ENCODE measurements at regions not wholly inside any gene's neighbourhood (a gene's known extent, or its start where the extent isn't known, plus 50 kb on each side); places are given as distances from the start of the nearest gene placed in this dataset.
A peak's percentile ranks its signal among the peaks of the same experiment; 100 is the strongest.

- DNase-seq (ENCODE audit: low spot score) = no peak
These were observed 1177.3 kb upstream of the NUDT12 start for GRCh38 chr5:104739905-104740304.

DNA sequence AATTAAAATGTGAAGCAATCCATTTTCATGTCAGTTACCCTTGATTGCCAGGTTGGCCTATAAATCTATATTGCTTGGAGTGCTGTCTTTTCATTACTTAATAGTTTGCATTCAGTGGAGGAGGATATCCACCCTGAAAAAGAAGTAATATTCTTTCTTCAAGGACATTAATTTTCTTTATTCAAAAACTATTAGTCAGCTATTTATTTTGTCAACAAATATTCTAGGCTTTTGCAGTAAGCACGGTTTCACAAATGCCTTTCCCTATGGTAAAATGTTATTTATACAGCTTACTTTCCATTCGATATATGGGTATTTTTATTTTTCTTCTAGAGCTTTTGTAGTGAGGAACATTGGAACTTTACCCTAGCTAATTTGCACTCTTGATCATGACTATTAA, 1176.9 kb upstream of the NUDT12 start:
- DNase-seq (ENCODE audit: low spot score) = no peak

DNA sequence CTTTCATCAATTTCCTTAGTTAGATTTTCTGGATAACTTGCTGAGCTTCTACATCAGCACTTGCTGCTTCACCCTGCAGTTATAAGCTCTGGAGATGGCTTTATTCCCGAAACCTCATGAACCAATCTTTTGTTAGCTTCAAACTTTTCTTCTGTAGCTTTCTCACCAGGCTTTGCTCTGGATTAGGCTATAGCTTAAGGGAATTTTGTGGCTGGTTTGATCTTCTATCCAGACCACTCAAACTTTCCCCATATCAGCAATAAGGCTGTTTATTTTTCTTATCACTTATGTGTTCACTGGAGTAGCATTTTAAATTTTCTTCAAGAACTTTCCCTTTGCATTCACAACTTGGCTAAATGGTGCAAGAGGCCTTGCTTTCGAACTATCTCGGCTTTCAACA, 1173.5 kb upstream of the NUDT12 start:
- no peak for DNase-seq (ENCODE audit: low spot score)

GRCh38 chr5:104734046-104734445, 1171.5 kb upstream of the NUDT12 start:
- DNase-seq (ENCODE audit: low spot score) = no peak

DNA sequence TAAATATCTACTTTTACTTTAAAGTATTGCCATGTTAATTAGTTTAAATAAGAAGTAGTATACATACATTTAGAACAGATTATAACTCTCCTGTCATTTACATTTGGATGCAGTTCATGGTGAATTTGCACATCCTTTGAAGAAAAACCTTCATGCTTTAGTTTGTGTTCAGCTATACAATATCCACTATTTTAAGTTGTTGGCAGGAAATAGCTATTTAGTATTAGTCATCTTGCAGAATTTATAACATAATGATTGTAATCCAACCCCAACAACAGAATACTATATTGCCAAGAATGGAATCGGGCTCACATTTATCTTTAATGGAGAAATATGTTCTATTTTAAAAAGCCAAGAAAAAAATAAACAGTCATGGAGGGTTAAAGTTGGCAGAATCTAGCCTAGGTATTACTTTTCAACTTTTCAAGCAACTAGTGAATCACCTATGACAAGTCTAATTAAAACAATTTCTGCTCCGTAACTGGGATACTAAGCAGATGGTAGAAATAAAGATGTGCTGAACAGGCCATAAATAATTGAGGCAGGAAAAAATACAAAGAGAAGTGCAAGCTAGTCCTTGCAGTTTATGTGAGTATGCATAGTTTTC, 1170.6 kb upstream of the NUDT12 start:
- no peak for DNase-seq (ENCODE audit: low spot score)

- DNase-seq (ENCODE audit: low spot score) = no peak
These were observed 1168.7 kb upstream of the NUDT12 start for GRCh38 chr5:104731331-104731730.

DNA sequence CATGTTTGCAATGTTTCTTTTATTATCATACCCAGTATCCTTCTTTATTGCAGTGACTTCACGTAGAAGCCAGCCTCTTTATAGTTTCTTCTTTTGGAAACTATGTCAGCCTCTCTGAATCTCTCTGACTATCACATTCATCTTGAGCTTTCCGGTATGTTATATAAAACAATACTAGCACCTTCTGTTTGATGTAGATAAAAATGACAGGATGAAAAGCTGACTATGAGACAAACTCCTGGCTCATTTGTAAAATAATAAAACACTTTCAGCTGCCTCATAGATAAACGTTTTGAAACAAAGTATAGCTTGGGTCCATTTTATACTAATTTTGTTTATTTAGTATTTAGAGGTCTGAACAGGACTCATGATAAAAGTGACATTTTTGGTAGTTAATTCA, 1145.4 kb upstream of the NUDT12 start:
- no peak for DNase-seq (ENCODE audit: low spot score)

GRCh38 chr5:104706600-104706999, 1144.0 kb upstream of the NUDT12 start:
- no peak for DNase-seq (ENCODE audit: low spot score)

DNA sequence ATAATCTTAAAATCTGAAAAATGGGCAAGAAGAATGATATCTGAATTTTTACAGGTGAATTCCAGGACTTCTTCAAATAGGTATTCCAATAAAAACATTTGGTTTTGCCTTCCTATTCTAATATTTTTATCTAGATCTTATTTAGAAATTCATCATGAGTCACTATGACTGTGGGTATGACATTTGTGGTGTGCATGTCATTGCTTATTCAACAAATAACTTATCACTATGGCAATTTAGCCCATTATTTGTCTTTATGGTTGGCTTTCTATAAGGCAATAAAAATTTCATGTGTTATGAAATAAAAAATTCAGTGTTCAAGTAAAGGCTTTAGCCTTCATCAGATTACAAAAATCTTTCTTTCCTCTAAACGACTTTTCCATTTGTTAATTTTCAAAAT, 1139.6 kb upstream of the NUDT12 start:
- DNase-seq (ENCODE audit: low spot score) = no peak

DNA sequence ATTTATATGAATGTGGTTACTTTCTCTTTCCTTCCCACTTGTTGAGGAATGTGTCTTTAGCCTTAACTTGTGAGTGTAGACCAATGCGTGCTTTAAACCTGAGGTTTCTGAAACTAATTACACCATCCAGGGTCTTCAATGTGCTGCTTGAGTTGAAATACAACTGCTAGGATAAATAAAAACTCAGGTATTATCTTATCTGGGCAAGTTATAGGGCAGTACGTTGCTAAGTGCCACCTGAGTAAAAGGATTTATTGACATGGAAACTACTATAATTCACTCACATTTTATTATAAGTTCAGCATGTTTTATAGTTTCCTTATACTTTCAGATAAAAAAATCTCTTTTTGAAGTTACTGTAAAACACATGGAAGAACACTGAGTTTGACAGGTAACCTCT, 1136.8 kb upstream of the NUDT12 start:
- DNase-seq (ENCODE audit: low spot score) = no peak

DNA sequence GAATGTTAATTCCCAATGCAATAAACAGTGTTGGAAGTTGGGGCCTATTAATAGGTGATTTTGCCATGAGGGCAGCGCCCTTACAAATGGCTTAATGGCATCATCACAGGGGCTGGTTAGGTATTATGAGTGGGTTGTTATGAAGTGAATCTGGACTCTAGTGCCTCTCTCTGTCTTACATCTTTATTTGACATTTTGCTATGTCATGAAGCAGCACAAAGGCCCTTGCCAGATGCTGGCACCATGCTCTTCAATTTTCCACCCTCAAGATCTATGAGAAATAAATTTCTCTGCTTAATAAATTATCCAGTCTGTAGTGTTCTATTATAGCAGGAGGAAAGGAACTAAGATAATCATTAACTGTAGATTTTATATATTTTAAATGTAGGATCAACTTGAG, 1098.7 kb upstream of the NUDT12 start:
- no peak for DNase-seq (ENCODE audit: low spot score)

- no peak for DNase-seq (ENCODE audit: low spot score)
These were observed 1096.9 kb upstream of the NUDT12 start for GRCh38 chr5:104659497-104659896.

DNA sequence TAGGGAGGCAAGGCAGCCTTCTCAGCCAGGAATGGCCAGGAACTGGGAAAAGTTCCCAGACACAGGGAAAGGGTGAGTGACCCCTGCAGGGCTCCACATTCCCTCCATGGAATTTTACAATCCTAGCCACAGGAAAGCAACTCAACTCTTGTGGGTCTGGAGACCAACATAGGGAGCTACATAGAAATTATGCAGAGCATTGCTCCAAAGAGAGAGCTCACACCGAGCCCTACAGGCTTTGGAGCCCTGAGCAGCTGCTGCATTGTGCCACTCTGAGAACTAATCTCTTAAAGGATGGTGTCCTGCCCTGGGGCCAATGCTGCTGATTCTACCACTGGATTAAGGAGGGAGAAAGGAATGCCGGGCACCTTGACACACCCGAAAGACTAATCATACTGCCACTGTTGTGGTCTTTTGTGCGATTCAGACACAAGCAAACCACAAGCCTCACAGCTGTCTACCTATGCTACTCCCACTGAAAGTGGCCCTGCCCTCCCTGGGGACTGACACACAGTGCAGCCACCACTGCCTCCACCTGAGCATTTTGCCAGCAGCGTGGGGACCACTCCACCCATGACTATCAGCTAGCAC, 1089.8 kb upstream of the NUDT12 start:
- no peak for DNase-seq (ENCODE audit: low spot score)

DNA sequence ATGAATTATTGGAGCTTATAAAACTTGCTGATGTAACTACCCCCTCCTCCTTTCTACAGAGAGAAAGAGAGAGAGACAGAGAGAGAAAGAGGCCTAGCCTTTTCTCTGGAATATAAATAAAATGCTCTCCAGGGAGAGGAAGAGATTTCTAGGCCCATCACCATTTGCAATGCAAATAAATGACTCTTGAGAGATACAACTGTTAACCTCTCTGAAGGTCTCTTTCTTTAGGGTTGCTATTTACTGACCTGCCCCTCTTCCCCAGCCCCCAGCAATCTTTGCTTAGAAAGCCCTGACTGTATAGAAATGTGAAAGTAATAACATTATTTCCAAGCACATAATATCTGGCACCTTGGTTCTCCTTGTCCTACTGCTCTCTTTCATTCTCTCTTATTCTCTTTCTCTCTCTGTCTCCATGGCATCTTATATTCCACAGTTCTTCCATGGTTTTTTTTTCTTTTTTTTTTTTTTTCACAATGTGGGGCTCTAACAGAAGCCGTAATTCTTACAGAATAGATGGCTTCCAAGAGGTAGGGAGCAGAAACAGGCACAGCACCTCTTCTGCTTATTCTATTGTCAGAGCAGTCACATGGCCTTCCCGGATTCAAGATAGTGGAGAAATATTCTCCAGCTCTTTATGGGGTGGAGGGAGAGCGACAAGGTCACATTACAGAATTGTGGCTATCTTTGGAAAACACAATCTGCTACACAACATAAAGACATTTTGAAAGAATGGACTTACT, 1087.9 kb upstream of the NUDT12 start:
- DNase-seq (ENCODE audit: low spot score) = no peak

DNA sequence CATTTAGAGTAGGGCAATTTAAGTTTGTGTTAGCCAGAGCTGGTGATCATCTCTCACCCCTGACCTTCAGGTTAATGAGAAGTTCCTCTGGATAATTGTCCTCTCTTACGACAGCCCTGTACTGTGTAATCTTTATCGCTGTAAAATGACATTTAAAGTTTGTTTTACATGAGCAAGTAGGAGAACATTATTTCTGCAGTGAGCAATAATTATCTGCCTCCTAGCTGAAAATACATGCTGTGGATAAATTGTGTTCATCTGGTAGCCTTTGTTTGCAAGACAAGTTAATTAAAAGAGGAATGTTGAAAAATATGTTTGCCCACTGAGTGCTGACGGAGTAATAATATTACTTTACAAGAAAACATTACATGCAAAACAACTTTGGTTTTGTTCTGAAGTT, 1083.8 kb upstream of the NUDT12 start:
- DNase-seq (ENCODE audit: low spot score) = no peak

GRCh38 chr5:104643320-104643719, 1080.7 kb upstream of the NUDT12 start:
- no peak for DNase-seq (ENCODE audit: low spot score)

- no peak for DNase-seq (ENCODE audit: low spot score)
These were observed 1072.6 kb upstream of the NUDT12 start for GRCh38 chr5:104635227-104635626.

GRCh38 chr5:104628911-104629310, 1066.3 kb upstream of the NUDT12 start:
- no peak for DNase-seq (ENCODE audit: low spot score)

- no peak for DNase-seq (ENCODE audit: low spot score)
These were observed 1063.5 kb upstream of the NUDT12 start for GRCh38 chr5:104626122-104626521.

GRCh38 chr5:104612005-104612404, 1049.4 kb upstream of the NUDT12 start:
- peak; percentile 13 for DNase-seq (ENCODE audit: low spot score)

DNA sequence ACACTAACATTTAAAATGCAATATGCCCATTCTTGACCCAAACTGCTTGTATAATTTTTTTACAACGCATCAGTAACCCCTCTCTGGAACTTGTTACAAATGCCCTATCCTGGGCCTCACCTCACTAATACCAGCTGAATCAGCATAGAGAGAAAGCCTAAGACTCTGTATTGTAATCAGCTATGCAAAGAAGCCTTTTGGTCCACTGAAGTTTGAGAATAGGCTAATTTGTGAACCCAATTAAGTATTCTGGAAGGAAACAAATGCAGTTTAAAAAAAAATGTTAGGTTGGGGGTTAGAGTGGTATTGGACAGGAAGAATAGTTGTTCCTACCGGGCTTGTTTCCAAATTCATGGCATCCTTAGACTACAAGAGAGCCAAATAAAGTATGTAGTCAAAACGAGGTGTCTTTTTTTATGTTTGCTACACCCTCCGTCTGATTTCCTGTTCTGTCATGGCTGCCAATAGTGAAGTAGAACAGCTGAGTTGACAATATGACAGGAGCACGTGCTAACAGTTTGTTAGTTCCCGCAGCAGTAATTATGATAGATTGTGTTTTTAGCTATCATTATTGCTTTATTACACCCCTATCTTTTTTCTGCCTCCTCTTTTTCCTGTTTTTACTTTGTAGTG, 1048.7 kb upstream of the NUDT12 start:
- no peak for DNase-seq (ENCODE audit: low spot score)

DNA sequence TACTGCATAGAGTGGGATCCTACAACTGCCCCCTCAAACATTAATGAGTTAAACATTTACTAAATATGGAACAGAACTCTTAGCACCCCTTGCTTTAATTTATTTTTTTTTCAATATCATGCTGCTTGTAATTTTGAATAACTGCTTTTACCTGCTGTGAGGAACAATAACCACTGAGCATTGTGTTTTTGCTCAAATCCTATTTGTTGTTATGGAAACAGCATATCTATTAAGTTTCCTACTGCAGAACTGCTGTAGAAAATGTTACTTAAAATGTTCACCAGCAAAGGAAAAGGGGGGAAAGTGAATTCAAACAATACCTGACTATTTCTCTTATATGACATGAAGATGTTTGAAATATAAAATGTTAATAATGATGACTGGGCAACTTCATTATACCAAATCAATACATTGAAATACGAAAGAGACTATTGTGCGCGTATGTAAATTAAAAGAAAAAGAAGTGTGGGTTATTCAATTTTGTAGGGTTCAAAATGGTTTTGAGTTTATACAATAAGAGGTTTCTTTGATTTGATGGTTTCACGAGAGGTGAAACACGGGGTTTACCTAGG, 1043.8 kb upstream of the NUDT12 start:
- DNase-seq (ENCODE audit: low spot score) = no peak

GRCh38 chr5:104599726-104600125, 1037.1 kb upstream of the NUDT12 start:
- DNase-seq (ENCODE audit: low spot score) = peak; percentile 53
